Stimulated activated naive CD4-positive, alpha-beta T cell treated with Interleukin-2 at 50 U/mL for 16 hours (primary cell): ENCODE measurements at regions not wholly inside any gene's neighbourhood (a gene's known extent, or its start where the extent isn't known, plus 50 kb on each side); places are given as distances from the start of the nearest gene placed in this dataset.
A peak's percentile ranks its signal among the peaks of the same experiment; 100 is the strongest.

Experiments used
- DNase-seq: peaks from one replicate; lab custom pipeline; 2025; lab: John Stamatoyannopoulos, UW

DNA sequence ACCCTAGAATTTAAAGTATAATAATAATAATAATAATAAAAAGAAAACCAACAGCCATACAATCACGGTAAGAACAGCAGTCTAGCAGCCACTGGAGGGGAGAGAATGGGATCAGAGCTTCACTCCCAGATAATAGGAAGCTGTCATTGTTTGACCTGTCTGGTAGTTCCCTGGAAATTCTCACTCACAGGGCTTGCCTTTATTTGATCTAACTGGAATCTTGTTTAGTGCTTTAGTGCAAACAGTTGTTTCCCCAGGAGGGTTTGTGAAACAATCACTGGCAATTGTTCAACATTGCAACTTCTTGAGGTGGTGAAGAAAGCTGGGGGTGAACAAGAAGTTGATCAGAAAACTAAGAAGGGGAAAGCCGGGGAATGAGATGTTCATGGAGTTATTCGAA lies 68.7 kb upstream of the PTCSC3 start:
- no peak for DNase-seq

GRCh38 chr14:36243183-36243582 lies 66.7 kb upstream of the PTCSC3 start:
- DNase-seq, result no peak

DNA sequence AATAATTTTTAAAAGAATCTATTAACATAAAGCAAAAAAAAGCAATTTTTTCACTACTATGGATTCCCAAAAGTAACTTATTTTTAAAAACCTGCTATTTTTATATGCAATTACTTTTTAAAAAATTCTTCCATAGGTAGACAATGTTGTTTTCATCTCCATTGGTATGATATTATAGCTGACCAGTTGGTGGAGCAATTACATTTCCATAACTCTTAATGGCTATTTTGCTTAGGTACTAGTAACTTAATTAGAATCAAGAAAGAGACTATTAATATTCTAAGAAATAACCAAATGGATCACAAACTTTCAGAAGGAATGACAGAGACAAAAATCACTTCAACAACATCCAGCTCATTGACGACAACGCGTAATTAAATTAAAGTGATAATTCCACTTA lies 64.7 kb upstream of the PTCSC3 start:
- DNase-seq, result no peak

- peak; percentile 7 for DNase-seq
Measured at GRCh38 chr14:36238666-36239363, 62.3 kb upstream of the PTCSC3 start.

GRCh38 chr14:36233217-36233616 lies 56.7 kb upstream of the PTCSC3 start:
- DNase-seq, result no peak

DNA sequence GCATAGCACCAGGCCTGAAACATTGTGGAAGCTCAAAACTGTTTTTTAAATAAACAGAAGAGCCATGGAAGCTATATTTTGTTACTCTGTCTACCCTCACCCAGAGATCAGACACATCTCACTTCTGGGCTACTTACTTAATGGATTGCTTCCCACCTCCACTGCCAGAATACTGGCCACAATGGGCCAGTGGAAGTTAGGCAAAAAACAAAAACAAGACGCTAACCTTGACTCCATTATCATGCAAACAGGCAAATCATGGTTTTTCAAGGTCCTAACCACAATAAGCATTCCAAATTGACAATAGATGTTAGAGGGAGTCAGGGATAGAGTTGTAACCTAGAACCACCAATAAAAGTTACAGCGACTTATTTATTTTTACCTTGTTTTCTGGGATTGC lies 52.7 kb upstream of the PTCSC3 start:
- DNase-seq, result no peak

- DNase-seq, result no peak
Measured at GRCh38 chr14:36227802-36228201, 51.3 kb upstream of the PTCSC3 start.

DNA sequence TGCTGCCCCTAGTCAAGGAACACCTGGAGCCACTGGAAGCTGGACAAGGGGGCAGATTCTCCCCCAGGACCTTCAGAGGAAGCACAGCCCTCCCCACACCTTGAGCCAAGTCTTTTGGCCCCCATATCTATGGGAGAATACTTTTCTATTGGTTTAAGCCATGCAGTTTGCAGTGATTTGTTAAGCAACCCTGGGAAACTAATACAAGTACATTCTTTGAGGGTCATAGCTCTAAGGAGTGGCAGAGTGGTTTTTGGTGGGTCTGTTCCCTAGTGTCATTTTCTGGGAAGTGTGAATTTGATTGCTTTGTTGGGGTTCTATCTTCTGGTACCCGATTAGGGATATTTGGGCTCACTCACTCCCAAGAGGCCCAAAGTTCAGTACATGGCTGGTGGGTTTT lies 50.8 kb upstream of the PTCSC3 start:
- DNase-seq, result no peak
